Hepatocyte (in vitro differentiated cells): ENCODE measurements at regions not wholly inside any gene's neighbourhood (a gene's known extent, or its start where the extent isn't known, plus 50 kb on each side); places are given as distances from the start of the nearest gene placed in this dataset.

Experiments
- CTCF ChIP-seq: fragments of 200-600 bp; sonication (generic); IDR thresholded peaks from 2 replicates; pipeline ENCODE4 v1.5.1; 2016; ENCODE audit warnings: antibody characterized with exemption, mild to moderate bottlenecking; ENCODE audit not compliant: poor library complexity
- EZH2 ChIP-seq: fragments of 200-600 bp; sonication (generic); IDR thresholded peaks from 2 replicates; pipeline ENCODE4 v1.6.1; 2016; ENCODE audit warnings: antibody characterized with exemption, mild to moderate bottlenecking, borderline replicate concordance
- EZH2phosphoT487 ChIP-seq: fragments of 200-600 bp; sonication (generic); IDR thresholded peaks from one replicate; pipeline ENCODE4 v1.6.1; 2018; ENCODE audit warnings: antibody characterized with exemption, mild to moderate bottlenecking, low read depth, moderate library complexity; ENCODE audit not compliant: unreplicated experiment, severe bottlenecking

- no peak for TF ChIP-seq EZH2
- no peak for TF ChIP-seq CTCF
- no peak for TF ChIP-seq EZH2phosphoT487
Observed at GRCh38 chr11:27875831-27876775, 175.8 kb upstream of the BDNF start.
